Gastroesophageal sphincter (tissue), 3 donors: ENCODE measurements at regions not wholly inside any gene's neighbourhood (a gene's known extent, or its start where the extent isn't known, plus 50 kb on each side); places are given as distances from the start of the nearest gene placed in this dataset.

ENCODE experiments used
- EP300 ChIP-seq: sonication (generic); formaldehyde crosslinking; IDR thresholded peaks from one replicate; pipeline ENCODE4 v1.6.1; 2017; ENCODE audit warnings: antibody characterized with exemption, mild to moderate bottlenecking
- TF ChIP-seq, protein P1 (sequence below), 4 experiments: fragments of 200-600 bp in 2 of 4; fragments of 450-650 bp in 2 of 4; sonication (generic) in 1 of 4; IDR thresholded peaks; one replicate each; pipeline ENCODE4 v1.5.1; 2017 to 2019; ENCODE audit warnings: antibody characterized with exemption in 4 of 4, mild to moderate bottlenecking in 2 of 4, moderate library complexity in 2 of 4

DNA sequence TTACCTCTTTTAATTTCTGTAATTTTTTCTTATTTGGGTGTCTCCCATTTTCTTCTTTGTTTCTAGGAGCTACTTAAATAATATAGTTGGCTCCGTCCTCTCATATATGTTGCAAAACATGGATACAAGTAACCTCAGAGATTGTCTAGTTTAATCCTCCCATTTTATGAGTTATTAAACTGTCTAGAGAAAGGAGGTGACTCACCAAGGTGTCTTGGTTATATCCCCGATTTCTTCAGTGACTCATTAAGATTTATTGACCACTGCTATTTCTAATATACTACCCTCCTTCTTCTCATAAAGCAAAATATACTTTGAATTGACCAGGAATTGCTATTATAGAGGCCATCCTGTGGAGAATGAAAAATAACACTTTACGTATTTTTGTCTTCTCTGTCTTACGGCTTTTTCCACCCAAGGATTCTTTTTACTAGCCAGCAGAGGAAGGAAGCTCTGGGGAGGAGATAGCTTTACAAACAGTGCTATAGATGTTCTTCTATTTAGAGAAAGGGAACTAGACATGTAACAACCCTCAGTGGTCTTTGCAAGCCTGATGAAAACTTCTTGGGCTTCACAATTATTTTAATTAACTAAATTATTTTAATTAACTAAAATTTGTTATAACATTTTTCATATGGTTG is 300.4 kb upstream of the TNP1 start:
- TF ChIP-seq EP300 = no peak
- TF ChIP-seq, protein P1, sequence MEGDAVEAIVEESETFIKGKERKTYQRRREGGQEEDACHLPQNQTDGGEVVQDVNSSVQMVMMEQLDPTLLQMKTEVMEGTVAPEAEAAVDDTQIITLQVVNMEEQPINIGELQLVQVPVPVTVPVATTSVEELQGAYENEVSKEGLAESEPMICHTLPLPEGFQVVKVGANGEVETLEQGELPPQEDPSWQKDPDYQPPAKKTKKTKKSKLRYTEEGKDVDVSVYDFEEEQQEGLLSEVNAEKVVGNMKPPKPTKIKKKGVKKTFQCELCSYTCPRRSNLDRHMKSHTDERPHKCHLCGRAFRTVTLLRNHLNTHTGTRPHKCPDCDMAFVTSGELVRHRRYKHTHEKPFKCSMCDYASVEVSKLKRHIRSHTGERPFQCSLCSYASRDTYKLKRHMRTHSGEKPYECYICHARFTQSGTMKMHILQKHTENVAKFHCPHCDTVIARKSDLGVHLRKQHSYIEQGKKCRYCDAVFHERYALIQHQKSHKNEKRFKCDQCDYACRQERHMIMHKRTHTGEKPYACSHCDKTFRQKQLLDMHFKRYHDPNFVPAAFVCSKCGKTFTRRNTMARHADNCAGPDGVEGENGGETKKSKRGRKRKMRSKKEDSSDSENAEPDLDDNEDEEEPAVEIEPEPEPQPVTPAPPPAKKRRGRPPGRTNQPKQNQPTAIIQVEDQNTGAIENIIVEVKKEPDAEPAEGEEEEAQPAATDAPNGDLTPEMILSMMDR (IDR thresholded peaks at IDR 0.05) = no peak
